BLaER1 (cell line): ENCODE measurements at regions not wholly inside any gene's neighbourhood (a gene's known extent, or its start where the extent isn't known, plus 50 kb on each side); places are given as distances from the start of the nearest gene placed in this dataset.

Experiments
- H3K27ac ChIP-seq: shearing (Covaris generic); formaldehyde crosslinking; 2 replicates; pipeline ENCODE4 v1.8.1; 2022
- H3K27me3 ChIP-seq: shearing (Covaris generic); formaldehyde crosslinking; 2 replicates; pipeline ENCODE4 v1.8.1; 2022
- H3K36me3 ChIP-seq: shearing (Covaris generic); formaldehyde crosslinking; 2 replicates; pipeline ENCODE4 v1.8.1; 2022
- H3K4me1 ChIP-seq: shearing (Covaris generic); formaldehyde crosslinking; 2 replicates; pipeline ENCODE4 v1.8.1; 2022
- H3K4me2 ChIP-seq: shearing (Covaris generic); formaldehyde crosslinking; 2 replicates; pipeline ENCODE4 v1.8.1; 2022
- H3K4me3 ChIP-seq: shearing (Covaris generic); formaldehyde crosslinking; 2 replicates; pipeline ENCODE4 v1.8.1; 2022
- H3K9ac ChIP-seq: shearing (Covaris generic); formaldehyde crosslinking; 2 replicates; pipeline ENCODE4 v1.8.1; 2022
- H3K9me3 ChIP-seq: shearing (Covaris generic); formaldehyde crosslinking; 2 replicates; pipeline ENCODE4 v1.8.1; 2022
- H4K20me1 ChIP-seq: shearing (Covaris generic); formaldehyde crosslinking; 2 replicates; pipeline ENCODE4 v1.8.1; 2022
- Cebpa-rat ChIP-seq: shearing (Covaris generic); IDR thresholded peaks from 2 replicates; pipeline ENCODE4 v1.8.1; 2022

GRCh38 chr18:78587096-78587495 is 392.5 kb upstream of the SALL3 start:
- Histone ChIP-seq H3K4me1 (peaks cover 44% of the 10 kb centered on the region), H3K36me3 (no peaks in the 10 kb centered on the region), H3K4me2 (peak overlapping the region; percentile 34), H3K27me3 (no peaks in the 10 kb centered on the region), H3K9ac (no peak overlapping the region), H3K9me3 (peaks cover 20% of the 10 kb centered on the region; the same call in 1 of the 2 replicates), H3K27ac (no peak overlapping the region), H3K4me3 (no peak overlapping the region), H4K20me1 (no peaks in the 10 kb centered on the region)
- TF ChIP-seq Cebpa-rat, result no peak

DNA sequence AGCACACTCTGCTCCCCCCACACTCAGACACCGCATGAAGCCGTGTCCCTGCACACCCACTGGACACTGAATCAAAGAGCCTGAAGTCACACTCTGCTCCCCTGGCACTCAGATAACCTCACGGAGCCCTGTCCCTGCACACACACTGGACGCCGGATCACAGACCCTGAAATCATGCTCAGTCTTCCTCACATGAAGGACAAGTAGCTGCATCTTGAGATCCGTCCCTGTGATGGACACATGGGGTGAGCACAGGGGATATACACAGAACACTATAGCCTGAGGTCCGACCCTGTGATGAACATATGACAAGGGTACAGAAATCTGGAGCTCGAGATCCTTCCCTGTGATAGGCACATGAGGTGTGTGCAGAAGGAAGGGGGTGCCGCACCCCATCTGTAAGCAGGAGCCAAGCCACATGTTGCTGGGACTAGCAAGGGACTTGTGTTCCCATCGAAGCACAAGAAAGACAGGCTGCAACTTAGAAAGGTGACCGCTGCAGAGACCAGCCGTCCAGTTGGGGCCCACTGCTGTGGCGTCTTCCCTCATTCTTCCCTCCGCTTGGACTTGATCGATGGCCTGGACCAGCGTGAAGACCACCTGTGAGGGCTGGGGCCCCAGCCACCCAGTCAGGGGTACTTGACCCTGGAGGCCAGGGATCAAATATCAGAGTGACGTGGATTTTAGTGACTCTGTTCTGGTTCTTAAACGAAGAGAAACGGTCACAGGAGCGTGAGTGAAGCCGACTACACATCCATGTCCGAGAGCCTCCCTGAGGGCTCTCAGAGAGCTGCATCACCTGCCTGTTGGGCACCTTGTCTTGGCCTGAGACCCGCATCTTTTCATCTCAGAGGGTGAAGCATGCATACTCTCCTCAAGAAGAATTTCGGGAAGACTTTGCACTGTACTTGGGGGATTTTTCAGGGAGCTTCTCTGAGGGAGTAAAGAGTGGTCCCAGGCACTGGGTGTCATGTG is 391.7 kb upstream of the SALL3 start:
- Histone ChIP-seq H3K4me3 (no peak overlapping the region), H3K4me2 (peak overlapping the region; percentile 34), H3K9me3 (peaks cover 22% of the 10 kb centered on the region; the same call in 1 of the 2 replicates), H3K27me3 (no peaks in the 10 kb centered on the region), H3K27ac (no peak overlapping the region), H4K20me1 (no peaks in the 10 kb centered on the region), H3K36me3 (no peaks in the 10 kb centered on the region), H3K4me1 (peaks cover 37% of the 10 kb centered on the region), H3K9ac (no peak overlapping the region)
- no peak for TF ChIP-seq Cebpa-rat

GRCh38 chr18:78589916-78590437 is 389.6 kb upstream of the SALL3 start:
- H3K4me1 ChIP-seq, result peaks cover 22% of the 10 kb centered on the region
- H3K36me3 ChIP-seq, result no peaks in the 10 kb centered on the region
- peaks cover 20% of the 10 kb centered on the region; the same call in 1 of the 2 replicates for H3K9me3 ChIP-seq
- H3K4me2 ChIP-seq, result no peak overlapping the region
- no peak overlapping the region for H3K9ac ChIP-seq
- H3K27ac ChIP-seq, result no peak overlapping the region
- no peaks in the 10 kb centered on the region for H3K27me3 ChIP-seq
- no peak overlapping the region for H3K4me3 ChIP-seq
- H4K20me1 ChIP-seq, result no peaks in the 10 kb centered on the region
- TF ChIP-seq Cebpa-rat, result no peak

GRCh38 chr18:78595453-78595852 is 384.2 kb upstream of the SALL3 start:
- Histone ChIP-seq H3K27me3 (no peaks in the 10 kb centered on the region), H3K4me3 (no peak overlapping the region), H3K27ac (no peak overlapping the region), H3K9me3 (peaks cover 20% of the 10 kb centered on the region; the same call in 1 of the 2 replicates), H3K9ac (no peak overlapping the region), H4K20me1 (no peaks in the 10 kb centered on the region), H3K4me2 (no peak overlapping the region), H3K36me3 (no peaks in the 10 kb centered on the region), H3K4me1 (no peaks in the 10 kb centered on the region)
- no peak for TF ChIP-seq Cebpa-rat

DNA sequence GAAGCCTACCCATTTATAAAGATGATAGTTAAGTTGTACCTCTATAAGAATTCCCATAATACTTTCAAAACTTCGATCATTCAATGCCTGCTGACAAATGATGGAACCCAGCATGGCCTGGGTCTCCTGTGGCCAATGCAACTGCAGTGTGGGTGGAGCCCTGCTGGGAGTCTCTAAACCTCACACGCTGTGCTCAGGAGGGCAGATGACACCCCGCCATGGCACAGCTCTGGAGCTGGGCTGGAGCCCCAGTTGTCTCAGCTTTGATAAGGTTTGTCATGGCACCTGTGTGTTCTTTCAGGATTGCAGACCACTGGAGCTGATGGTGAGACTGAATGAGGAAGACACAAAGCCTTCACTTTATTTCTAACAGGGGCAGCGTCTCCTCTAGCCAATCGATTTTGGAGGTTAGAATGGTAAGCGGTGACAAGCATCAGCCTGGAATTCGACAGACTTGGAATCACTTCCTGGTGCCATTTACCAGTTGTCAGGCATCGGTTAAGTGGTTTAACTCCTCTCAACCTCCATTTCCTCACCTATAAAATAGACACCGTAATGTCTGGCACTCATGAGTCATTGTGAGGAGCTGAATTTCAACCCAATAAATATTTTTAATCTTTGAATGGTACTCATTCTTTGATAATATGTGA is 383.6 kb upstream of the SALL3 start:
- H3K4me2 ChIP-seq, result no peak overlapping the region
- H3K27ac ChIP-seq, result no peak overlapping the region
- no peak overlapping the region for H3K9ac ChIP-seq
- no peak for TF ChIP-seq Cebpa-rat
- H3K27me3 ChIP-seq, result no peaks in the 10 kb centered on the region
- peaks cover 20% of the 10 kb centered on the region; the same call in 1 of the 2 replicates for H3K9me3 ChIP-seq
- H4K20me1 ChIP-seq, result no peaks in the 10 kb centered on the region
- no peaks in the 10 kb centered on the region for H3K36me3 ChIP-seq
- H3K4me3 ChIP-seq, result no peak overlapping the region
- H3K4me1 ChIP-seq, result no peaks in the 10 kb centered on the region

DNA sequence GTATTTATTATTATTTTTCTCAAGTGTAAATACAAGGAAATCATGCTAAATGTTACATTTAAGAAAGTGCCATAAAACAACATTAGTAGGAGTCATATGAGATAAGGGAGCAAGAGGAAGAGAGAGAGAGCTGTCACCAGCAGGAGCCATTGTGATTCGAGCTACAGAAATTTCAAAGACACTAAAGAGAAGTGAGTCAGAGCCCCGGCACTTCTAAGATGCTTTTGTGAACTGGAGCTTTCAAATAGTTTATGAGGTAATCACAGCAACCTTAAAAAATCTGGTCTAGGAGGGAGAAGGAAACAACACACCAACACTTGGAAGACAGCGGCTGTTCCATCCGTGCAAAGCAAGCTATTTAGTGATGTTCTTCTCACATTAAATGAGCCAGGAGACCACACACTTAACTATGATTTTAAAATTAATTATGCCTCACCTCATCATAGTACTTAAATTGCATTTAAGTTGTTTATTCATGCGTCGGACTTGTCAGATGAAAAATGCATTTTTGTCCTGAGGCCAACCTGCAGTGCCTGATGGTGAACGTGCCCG is 382.7 kb upstream of the SALL3 start:
- no peak overlapping the region for H3K4me2 ChIP-seq
- H3K9ac ChIP-seq, result no peak overlapping the region
- TF ChIP-seq Cebpa-rat, result no peak
- peaks cover 14% of the 10 kb centered on the region; the same call in 1 of the 2 replicates for H3K9me3 ChIP-seq
- no peaks in the 10 kb centered on the region for H3K4me1 ChIP-seq
- H4K20me1 ChIP-seq, result no peaks in the 10 kb centered on the region
- H3K27ac ChIP-seq, result no peak overlapping the region
- no peak overlapping the region for H3K4me3 ChIP-seq
- H3K36me3 ChIP-seq, result no peaks in the 10 kb centered on the region
- no peaks in the 10 kb centered on the region for H3K27me3 ChIP-seq

DNA sequence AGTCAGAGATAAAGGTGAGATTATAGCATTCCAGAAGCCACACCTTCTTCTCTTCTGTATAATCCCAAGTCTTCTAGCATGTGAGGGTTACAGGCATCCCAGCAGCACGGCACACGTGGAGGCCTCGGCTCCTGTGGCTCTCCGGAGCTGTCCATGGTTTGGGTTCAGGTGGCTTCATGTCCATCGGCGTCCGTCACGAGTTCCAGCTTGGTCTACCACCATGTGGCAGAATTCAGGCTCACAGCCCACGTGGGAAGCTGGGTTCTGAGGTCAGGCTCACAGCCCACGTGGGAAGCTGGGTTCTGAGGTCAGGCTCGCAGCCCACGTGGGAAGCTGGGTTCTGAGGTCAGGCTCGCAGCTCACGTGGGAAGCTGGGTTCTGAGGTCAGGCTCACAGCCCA is 378.3 kb upstream of the SALL3 start:
- Histone ChIP-seq H3K36me3 (no peaks in the 10 kb centered on the region), H3K27me3 (no peaks in the 10 kb centered on the region), H4K20me1 (no peaks in the 10 kb centered on the region), H3K4me1 (no peaks in the 10 kb centered on the region), H3K4me2 (no peak overlapping the region), H3K9ac (no peak overlapping the region), H3K9me3 (no peaks in the 10 kb centered on the region), H3K27ac (no peak overlapping the region), H3K4me3 (no peak overlapping the region)
- TF ChIP-seq Cebpa-rat, result no peak

DNA sequence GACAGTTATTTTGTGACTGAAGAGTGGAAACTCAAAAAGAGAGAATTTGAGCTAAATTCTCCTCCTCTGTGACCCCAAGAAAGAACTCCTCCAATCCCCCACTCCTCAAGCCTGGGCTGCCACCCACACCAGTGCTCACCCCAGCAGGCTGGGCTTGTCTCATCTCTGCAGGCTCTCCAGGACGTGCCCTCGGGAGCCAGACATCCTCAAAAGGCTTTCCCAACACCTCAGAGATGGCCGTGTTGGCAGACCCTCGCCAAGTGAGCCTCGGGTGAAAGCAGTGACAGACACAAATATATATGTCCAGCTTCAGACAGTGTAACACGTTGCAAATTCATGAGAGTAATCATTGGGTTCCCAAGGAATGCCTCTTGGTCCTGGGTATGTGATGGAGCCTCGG is 377.7 kb upstream of the SALL3 start:
- Histone ChIP-seq H4K20me1 (no peaks in the 10 kb centered on the region), H3K27ac (no peak overlapping the region), H3K9me3 (no peaks in the 10 kb centered on the region), H3K27me3 (no peaks in the 10 kb centered on the region), H3K4me1 (no peaks in the 10 kb centered on the region), H3K4me3 (no peak overlapping the region), H3K36me3 (no peaks in the 10 kb centered on the region), H3K9ac (no peak overlapping the region), H3K4me2 (no peak overlapping the region)
- no peak for TF ChIP-seq Cebpa-rat

DNA sequence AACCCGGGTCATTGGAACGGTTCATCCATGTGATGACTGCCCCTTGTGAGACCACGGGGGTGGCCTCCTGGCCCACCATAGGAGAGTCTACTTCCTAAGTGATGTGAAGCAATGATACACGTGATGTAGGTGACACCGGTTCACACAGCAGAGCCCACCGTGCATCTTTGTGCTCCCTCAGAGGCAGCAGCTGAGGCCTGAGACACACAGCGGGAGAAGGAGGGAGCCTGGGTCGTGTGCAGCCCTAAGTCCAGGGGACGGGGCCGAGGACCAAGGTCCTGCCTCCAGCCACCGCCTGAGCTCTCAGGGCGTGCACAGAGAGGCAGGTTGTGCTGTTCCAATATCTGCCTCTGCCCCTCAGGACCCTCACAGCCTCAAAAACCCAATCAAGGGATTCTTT is 377.2 kb upstream of the SALL3 start:
- Histone ChIP-seq H3K9me3 (no peaks in the 10 kb centered on the region), H3K36me3 (no peaks in the 10 kb centered on the region), H3K4me2 (no peak overlapping the region), H3K9ac (no peak overlapping the region), H3K27me3 (no peaks in the 10 kb centered on the region), H3K27ac (no peak overlapping the region), H4K20me1 (no peaks in the 10 kb centered on the region), H3K4me1 (no peaks in the 10 kb centered on the region), H3K4me3 (no peak overlapping the region)
- no peak for TF ChIP-seq Cebpa-rat
